ENCODE measurements at regions not wholly inside any gene's neighbourhood (a gene's known extent, or its start where the extent isn't known, plus 50 kb on each side); places are given as distances from the start of the nearest gene placed in this dataset.

- H3K27ac ChIP-seq = no peak overlapping the region
Observed at GRCh38 chr6:128696691-128697689, 176.6 kb upstream of the PTPRK start.

DNA sequence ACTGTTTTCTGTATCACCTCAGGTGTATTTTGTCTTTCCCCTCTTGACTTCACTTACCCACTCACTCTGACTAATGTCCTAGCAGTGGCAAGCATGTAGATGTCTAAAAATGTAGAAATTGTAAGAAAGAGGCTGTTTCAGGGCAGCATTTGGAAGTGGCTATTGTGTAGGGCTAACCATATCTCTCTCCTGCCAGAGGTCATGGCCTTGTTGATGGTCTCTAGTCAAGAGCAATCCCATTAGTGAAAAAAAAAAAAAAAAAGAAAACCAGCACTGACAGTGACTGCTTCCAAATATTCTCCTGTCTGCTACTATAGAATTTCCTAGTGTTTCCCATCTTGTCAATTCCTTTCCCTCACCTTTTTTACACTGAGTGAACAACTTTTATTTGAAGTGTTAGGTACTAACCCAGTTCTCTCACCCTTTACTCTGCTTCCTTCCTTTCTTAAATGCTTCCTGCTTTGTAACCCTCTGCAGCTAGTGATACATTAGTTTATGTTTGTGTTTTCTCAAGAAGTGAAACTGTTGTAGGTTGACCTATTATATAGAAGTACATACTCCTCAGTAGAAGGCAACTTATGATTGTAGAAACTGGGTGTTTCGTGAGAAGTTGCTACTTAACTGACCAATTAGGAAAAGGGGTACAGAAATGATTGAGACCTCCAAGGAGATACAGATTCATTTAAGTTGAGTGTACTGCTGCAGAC, 174.1 kb upstream of the PTPRK start:
- no peak overlapping the region for H3K27ac ChIP-seq
- TF ChIP-seq, protein P1, sequence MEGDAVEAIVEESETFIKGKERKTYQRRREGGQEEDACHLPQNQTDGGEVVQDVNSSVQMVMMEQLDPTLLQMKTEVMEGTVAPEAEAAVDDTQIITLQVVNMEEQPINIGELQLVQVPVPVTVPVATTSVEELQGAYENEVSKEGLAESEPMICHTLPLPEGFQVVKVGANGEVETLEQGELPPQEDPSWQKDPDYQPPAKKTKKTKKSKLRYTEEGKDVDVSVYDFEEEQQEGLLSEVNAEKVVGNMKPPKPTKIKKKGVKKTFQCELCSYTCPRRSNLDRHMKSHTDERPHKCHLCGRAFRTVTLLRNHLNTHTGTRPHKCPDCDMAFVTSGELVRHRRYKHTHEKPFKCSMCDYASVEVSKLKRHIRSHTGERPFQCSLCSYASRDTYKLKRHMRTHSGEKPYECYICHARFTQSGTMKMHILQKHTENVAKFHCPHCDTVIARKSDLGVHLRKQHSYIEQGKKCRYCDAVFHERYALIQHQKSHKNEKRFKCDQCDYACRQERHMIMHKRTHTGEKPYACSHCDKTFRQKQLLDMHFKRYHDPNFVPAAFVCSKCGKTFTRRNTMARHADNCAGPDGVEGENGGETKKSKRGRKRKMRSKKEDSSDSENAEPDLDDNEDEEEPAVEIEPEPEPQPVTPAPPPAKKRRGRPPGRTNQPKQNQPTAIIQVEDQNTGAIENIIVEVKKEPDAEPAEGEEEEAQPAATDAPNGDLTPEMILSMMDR (conservative IDR thresholded peaks at IDR 0.05) = no peak

More at GRCh38 chr6:128696691-128697689, 176.6 kb upstream of the PTPRK start:
- TF ChIP-seq, protein P1 (conservative IDR thresholded peaks at IDR 0.05) = no peak

DNA sequence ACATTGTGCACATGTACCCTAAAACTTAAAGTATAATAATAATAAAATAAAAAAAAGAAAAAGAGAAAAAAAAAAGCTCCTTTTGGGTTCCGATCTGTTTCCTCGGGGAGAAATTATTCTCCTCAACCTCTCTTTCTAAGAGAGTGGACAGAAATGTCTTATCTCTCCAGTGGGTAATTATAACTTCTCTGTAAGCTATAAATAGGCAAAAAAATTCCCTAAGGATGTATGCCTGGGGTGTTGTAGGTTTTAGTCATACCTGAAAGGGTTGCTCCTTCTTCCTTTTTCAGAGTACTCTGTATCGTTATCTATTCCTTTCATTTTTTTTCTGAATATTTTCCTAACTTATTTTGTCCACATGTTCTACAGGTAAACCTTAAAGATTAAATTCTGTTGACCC, 169.7 kb upstream of the PTPRK start:
- TF ChIP-seq, protein P1 (conservative IDR thresholded peaks at IDR 0.05) = no peak
- H3K27ac ChIP-seq = no peak overlapping the region

- H3K27ac ChIP-seq = no peak overlapping the region
- TF ChIP-seq, protein P1 (conservative IDR thresholded peaks at IDR 0.05) = no peak
Observed at GRCh38 chr6:128686084-128686483, 165.7 kb upstream of the PTPRK start.

- TF ChIP-seq, protein P1 (conservative IDR thresholded peaks at IDR 0.05) = no peak
Observed at GRCh38 chr6:128676456-128676855, 156.1 kb upstream of the PTPRK start.

DNA sequence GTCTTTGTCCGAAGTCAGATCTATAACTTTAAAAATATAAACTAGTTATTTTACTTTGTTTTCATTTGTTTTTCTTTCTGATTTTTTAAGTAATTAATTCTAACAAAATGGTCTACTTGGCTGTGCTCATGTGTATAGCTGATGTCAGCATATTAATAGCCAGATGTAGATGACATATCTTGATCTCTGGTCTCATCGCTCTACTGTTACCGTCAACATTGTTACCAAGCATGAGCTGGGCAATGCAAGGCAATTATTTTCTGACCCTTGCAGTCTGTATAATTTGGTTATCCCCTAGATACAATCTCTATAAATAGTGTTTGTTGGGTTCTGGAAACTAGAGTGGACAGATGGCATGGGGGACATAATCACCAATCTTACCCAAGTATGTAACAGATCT, 151.6 kb upstream of the PTPRK start:
- no peak overlapping the region for H3K27ac ChIP-seq
- TF ChIP-seq, protein P1 (conservative IDR thresholded peaks at IDR 0.05) = no peak

More at GRCh38 chr6:128676456-128676855, 156.1 kb upstream of the PTPRK start:
- no peak overlapping the region for H3K27ac ChIP-seq

DNA sequence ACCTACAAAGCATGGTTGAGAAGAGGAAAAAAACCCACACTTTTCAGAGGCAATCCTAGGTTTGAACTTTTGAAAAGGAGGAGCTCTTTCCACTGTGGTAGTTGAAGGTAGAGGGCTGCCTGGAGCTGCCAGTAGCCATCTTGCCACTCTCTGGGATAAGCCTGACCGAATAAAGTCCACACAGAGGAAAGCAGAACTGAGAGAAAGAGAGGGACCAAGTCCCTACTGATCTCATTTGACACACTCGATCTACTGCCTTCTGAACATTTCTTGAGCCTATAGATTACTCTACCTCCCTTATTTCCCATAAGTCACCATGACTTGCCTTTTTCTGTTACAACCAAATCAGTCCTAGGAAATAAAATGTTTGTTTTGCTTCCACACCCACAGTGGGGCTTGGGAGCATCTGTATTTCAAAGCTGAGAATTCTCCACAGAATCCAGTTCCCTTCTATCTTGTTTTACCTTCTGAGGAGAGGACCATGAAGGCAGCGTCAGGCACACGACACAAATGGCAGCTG, 147.0 kb upstream of the PTPRK start:
- TF ChIP-seq, protein P1 (conservative IDR thresholded peaks at IDR 0.05) = no peak
- no peak overlapping the region for H3K27ac ChIP-seq
